Coronary artery (tissue), 2 donors: ENCODE measurements at regions not wholly inside any gene's neighbourhood (a gene's known extent, or its start where the extent isn't known, plus 50 kb on each side); places are given as distances from the start of the nearest gene placed in this dataset.

Experiments used
- DNase-seq: peaks from one replicate; pipeline ENCODE4 v3.0.0-alpha.2; 2017; ENCODE audit warnings: low spot score
- H3K27ac ChIP-seq, 2 donors: fragments of 200-600 bp; sonication (generic); one replicate each; pipeline ENCODE4 v1.5.1; 2016 to 2019
- H3K4me3 ChIP-seq: fragments of 200-600 bp; sonication (generic); 2 replicates; pipeline ENCODE4 v1.5.1; 2016; ENCODE audit warnings: mild to moderate bottlenecking, moderate library complexity
- TF ChIP-seq, protein P1 (sequence below): fragments of 200-600 bp; sonication (generic); IDR thresholded peaks from one replicate; pipeline ENCODE4 v1.5.1; 2019; ENCODE audit warnings: antibody characterized with exemption

- TF ChIP-seq, protein P1, sequence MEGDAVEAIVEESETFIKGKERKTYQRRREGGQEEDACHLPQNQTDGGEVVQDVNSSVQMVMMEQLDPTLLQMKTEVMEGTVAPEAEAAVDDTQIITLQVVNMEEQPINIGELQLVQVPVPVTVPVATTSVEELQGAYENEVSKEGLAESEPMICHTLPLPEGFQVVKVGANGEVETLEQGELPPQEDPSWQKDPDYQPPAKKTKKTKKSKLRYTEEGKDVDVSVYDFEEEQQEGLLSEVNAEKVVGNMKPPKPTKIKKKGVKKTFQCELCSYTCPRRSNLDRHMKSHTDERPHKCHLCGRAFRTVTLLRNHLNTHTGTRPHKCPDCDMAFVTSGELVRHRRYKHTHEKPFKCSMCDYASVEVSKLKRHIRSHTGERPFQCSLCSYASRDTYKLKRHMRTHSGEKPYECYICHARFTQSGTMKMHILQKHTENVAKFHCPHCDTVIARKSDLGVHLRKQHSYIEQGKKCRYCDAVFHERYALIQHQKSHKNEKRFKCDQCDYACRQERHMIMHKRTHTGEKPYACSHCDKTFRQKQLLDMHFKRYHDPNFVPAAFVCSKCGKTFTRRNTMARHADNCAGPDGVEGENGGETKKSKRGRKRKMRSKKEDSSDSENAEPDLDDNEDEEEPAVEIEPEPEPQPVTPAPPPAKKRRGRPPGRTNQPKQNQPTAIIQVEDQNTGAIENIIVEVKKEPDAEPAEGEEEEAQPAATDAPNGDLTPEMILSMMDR, result no peak
- DNase-seq, result no peak
- Histone ChIP-seq H3K4me3 (no peak overlapping the region), H3K27ac (no peak overlapping the region)
Observed at GRCh38 chr14:86654558-86655184, 1124.7 kb downstream of the FLRT2 start.

DNA sequence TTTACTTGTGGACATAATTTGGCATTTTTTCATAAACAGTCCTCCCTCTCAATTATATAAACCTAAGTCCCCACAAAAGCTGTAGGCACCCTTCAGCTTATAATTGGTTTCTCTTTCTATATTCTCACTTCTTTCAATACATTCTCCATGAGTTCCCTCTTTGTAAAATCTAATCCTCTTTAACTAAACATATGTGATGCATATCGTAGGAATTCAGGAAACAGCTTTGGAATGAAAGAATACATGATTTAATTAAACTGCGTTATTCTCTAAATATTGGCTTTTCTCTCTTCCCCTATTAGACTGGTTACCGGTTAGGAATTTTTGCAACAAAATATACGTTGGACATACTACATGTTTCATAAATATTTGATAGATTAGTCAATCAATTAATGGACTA is 1122.6 kb downstream of the FLRT2 start:
- no peak overlapping the region for H3K4me3 ChIP-seq
- H3K27ac ChIP-seq, result no peak overlapping the region
- TF ChIP-seq, protein P1, result no peak
- no peak for DNase-seq

DNA sequence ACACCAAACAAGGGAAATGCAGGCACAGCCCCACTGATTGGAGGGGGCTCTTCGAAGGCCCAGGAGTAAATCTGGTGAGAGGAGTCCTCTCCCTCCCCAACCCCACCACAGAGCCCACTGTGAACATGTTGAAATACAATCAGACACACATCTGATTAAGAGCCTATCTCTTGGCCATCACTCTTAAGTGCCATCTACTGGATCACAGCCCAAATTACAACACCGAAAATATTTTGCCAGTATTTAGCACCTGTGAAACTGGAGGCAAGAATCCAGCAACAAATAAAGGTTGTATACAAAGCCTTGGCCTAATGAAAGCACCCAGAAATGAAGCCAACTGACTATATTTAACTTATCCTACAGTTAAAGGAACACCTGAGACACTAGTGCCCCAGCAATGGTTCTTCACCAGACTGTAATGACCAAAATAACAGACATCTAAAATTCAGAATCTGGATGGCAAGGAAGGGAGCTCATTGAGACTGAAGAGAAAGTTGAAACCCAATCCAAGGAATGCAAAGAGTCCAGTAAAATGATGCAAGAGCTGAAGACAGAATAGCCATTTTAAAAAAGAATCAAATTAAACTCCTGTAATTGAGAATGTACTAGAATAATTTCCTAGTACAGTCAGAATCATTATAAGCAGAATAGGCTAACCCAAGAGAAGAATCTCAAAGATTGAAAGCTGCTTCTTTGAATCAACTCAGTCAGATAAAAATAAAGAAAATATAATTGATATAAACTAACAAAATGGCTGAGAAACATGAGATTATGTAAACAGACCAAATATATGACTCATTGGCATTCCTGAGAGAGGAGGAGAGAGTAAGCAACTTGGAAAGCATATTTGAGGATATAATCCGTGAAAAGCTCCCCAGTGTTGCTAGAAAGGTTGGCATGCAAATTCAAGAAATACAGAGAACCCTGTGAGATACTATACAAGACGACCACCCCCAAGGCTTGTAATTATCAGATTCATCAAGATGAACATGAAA is 1117.0 kb downstream of the FLRT2 start:
- DNase-seq, result no peak
- TF ChIP-seq, protein P1, result no peak
- H3K27ac ChIP-seq, result no peak overlapping the region
- H3K4me3 ChIP-seq, result no peak overlapping the region

DNA sequence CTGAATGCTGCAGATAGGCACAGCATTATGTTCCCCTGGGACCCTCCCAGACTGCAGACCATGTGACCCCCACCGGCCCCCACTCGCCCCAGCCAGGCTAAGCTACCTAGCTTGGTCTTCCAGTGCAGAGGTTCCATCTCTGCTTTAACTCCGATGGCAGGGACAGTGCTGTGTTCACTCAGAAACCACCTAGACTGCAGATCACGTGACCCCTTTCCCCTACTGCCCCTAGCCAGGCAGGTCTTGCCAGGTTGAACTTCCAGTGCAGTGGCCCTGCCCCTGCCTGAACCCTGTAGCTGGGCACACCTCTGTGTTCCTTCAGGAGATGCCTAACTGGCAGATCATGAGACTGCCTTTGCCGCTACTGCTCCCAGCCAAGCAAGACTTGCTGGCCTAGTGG is 1116.2 kb downstream of the FLRT2 start:
- TF ChIP-seq, protein P1, result no peak
- Histone ChIP-seq H3K27ac (no peak overlapping the region), H3K4me3 (no peak overlapping the region)
- DNase-seq, result no peak

DNA sequence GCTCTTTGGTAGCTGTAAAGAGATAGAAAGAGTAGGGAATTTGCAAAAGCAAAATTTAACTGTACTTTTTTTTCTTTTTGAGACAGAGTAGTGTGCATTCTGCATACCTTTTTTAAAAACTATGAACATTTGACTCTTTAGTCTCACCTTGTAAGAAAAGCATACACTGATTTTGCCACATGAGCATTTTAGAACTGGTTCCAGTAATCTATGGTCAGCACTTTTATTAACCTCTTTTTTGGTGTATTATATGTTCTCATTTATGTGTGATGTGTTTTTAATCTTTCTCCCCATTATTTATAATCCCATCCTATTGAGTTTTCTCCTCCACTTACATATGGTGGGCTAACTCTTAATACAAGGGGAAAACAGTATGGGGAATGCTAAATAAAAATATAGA is 1111.4 kb downstream of the FLRT2 start:
- H3K4me3 ChIP-seq, result no peak overlapping the region
- TF ChIP-seq, protein P1, result no peak
- DNase-seq, result no peak

GRCh38 chr14:86640288-86640687 is 1110.3 kb downstream of the FLRT2 start:
- Histone ChIP-seq H3K27ac (no peak overlapping the region), H3K4me3 (no peak overlapping the region)
- no peak for DNase-seq
- TF ChIP-seq, protein P1, result no peak

More for the DNA sequence above, 1111.4 kb downstream of the FLRT2 start:
- H3K27ac ChIP-seq, result no peak overlapping the region
